SK-MEL-5 (cell line): ENCODE measurements at regions not wholly inside any gene's neighbourhood (a gene's known extent, or its start where the extent isn't known, plus 50 kb on each side); places are given as distances from the start of the nearest gene placed in this dataset.

ENCODE experiments used
- DNase-seq: peaks from one replicate; pipeline ENCODE4 v3.0.0-alpha.2; 2016; ENCODE audit warnings: low read depth, low spot score
- in situ Hi-C: cut with HindIII; loops from 2 replicates; pipeline ENCODE4 v1.10.0; 2016; ENCODE audit warnings: low sequenced_read_pairs, high pct_unique_total_duplicates, low pct_unique_long_range_greater_than_20kb

- DNase-seq = no peak
- in situ Hi-C loops = no loop called here
Observed at GRCh38 chr19:30879736-30880135, 469.5 kb downstream of the TSHZ3 start.

GRCh38 chr19:30879225-30879624, 470.0 kb downstream of the TSHZ3 start:
- DNase-seq = no peak
- in situ Hi-C loops = no loop called here

- in situ Hi-C loops = no loop called here
- DNase-seq = no peak
Observed at GRCh38 chr19:30878495-30878894, 470.7 kb downstream of the TSHZ3 start.

- no peak for DNase-seq
- in situ Hi-C loops = no loop called here
Observed at GRCh38 chr19:30877661-30878113, 471.5 kb downstream of the TSHZ3 start.

- DNase-seq = no peak
Observed at GRCh38 chr19:30873691-30874090, 475.5 kb downstream of the TSHZ3 start.

GRCh38 chr19:30873003-30873402, 476.2 kb downstream of the TSHZ3 start:
- in situ Hi-C loops = no loop called here
- no peak for DNase-seq

More at GRCh38 chr19:30873691-30874090, 475.5 kb downstream of the TSHZ3 start:
- in situ Hi-C loops = no loop called here

GRCh38 chr19:30871979-30872378, 477.3 kb downstream of the TSHZ3 start:
- DNase-seq = no peak
- in situ Hi-C loops = no loop called here

GRCh38 chr19:30870876-30871275, 478.4 kb downstream of the TSHZ3 start:
- DNase-seq = no peak
- in situ Hi-C loops = no loop called here

GRCh38 chr19:30865511-30865910, 483.7 kb downstream of the TSHZ3 start:
- in situ Hi-C loops = no loop called here

GRCh38 chr19:30864391-30865215, 484.6 kb downstream of the TSHZ3 start:
- in situ Hi-C loops = no loop called here
- no peak for DNase-seq

More at GRCh38 chr19:30865511-30865910, 483.7 kb downstream of the TSHZ3 start:
- DNase-seq = no peak

GRCh38 chr19:30862876-30863275, 486.4 kb downstream of the TSHZ3 start:
- DNase-seq = no peak
- in situ Hi-C loops = no loop called here

- in situ Hi-C loops = no loop called here
- no peak for DNase-seq
Observed at GRCh38 chr19:30861919-30862318, 487.3 kb downstream of the TSHZ3 start.

GRCh38 chr19:30857966-30858490, 485.8 kb downstream of the ZNF536 start:
- in situ Hi-C loops = no loop called here

GRCh38 chr19:30857388-30857787, 485.2 kb downstream of the ZNF536 start:
- in situ Hi-C loops = no loop called here
- no peak for DNase-seq

More at GRCh38 chr19:30857966-30858490, 485.8 kb downstream of the ZNF536 start:
- DNase-seq = no peak

- DNase-seq = no peak
- in situ Hi-C loops = no loop called here
Observed at GRCh38 chr19:30856786-30857185, 484.6 kb downstream of the ZNF536 start.

GRCh38 chr19:30856376-30856775, 484.2 kb downstream of the ZNF536 start:
- no peak for DNase-seq
- in situ Hi-C loops = no loop called here

- in situ Hi-C loops = no loop called here
- no peak for DNase-seq
Observed at GRCh38 chr19:30855442-30855841, 483.3 kb downstream of the ZNF536 start.

- DNase-seq = no peak
- in situ Hi-C loops = no loop called here
Observed at GRCh38 chr19:30854661-30855060, 482.5 kb downstream of the ZNF536 start.

GRCh38 chr19:30854207-30854606, 482.0 kb downstream of the ZNF536 start:
- in situ Hi-C loops = no loop called here
- DNase-seq = no peak
